Stimulated activated effector memory CD8-positive, alpha-beta T cell treated with anti-CD3 and anti-CD28 coated beads, Interleukin-12 subunit alpha, Interleukin-12 subunit beta, amount 100 ng/mL, for 72 hours (primary cell): ENCODE measurements at regions not wholly inside any gene's neighbourhood (a gene's known extent, or its start where the extent isn't known, plus 50 kb on each side); places are given as distances from the start of the nearest gene placed in this dataset.
A peak's percentile ranks its signal among the peaks of the same experiment; 100 is the strongest.

Experiments
- ATAC-seq: fragments of 150-1000 bp; cut with Tn5 transposase; 2 replicates; pipeline ENCODE4 v1.10.0; 2021
- DNase-seq, 2 donors: peaks; one replicate each; pipeline ENCODE4 v3.0.0; 2021 to 2022; ENCODE audit warnings: low spot score in 2 of 2
- H3K27ac Mint-ChIP-seq: one replicate; pipeline ENCODE4 v1.8.0; 2022; ENCODE audit warnings: mild to moderate bottlenecking, mixed read lengths
- H3K36me3 Mint-ChIP-seq: one replicate; pipeline ENCODE4 v1.8.0; 2022; ENCODE audit warnings: mild to moderate bottlenecking, mixed read lengths
- H3K4me1 Mint-ChIP-seq: one replicate; pipeline ENCODE4 v1.8.0; 2022; ENCODE audit warnings: mixed read lengths
- H3K4me3 Mint-ChIP-seq: one replicate; pipeline ENCODE4 v1.8.0; 2022; ENCODE audit warnings: mild to moderate bottlenecking, mixed read lengths
- H3K9me3 Mint-ChIP-seq: one replicate; pipeline ENCODE4 v1.8.0; 2022; ENCODE audit warnings: mixed read lengths

GRCh38 chr6:1109134-1109533, 202.8 kb upstream of the FOXQ1 start:
- no peak for ATAC-seq
- Mint-ChIP-seq H3K4me3 (no peak overlapping the region), H3K9me3 (peaks cover 3% of the 10 kb centered on the region), H3K27ac (no peak overlapping the region), H3K36me3 (no peaks in the 10 kb centered on the region), H3K4me1 (no peaks in the 10 kb centered on the region)
- no peak for DNase-seq

GRCh38 chr6:1108198-1108597, 203.7 kb upstream of the FOXQ1 start:
- Mint-ChIP-seq H3K27ac (no peak overlapping the region), H3K4me3 (no peak overlapping the region), H3K4me1 (no peaks in the 10 kb centered on the region), H3K9me3 (peaks cover 3% of the 10 kb centered on the region), H3K36me3 (no peaks in the 10 kb centered on the region)
- ATAC-seq (no peak), DNase-seq (no peak)

- Mint-ChIP-seq H3K36me3 (no peaks in the 10 kb centered on the region), H3K27ac (no peak overlapping the region), H3K9me3 (peaks cover 3% of the 10 kb centered on the region), H3K4me1 (no peaks in the 10 kb centered on the region), H3K4me3 (no peak overlapping the region)
- DNase-seq (no peak), ATAC-seq (peak; percentile 25)
These were observed 204.3 kb upstream of the FOXQ1 start for GRCh38 chr6:1107578-1107977.

- no peak overlapping the region for H3K27ac Mint-ChIP-seq
- no peaks in the 10 kb centered on the region for H3K36me3 Mint-ChIP-seq
- H3K9me3 Mint-ChIP-seq: peaks cover 3% of the 10 kb centered on the region
- ATAC-seq (no peak), DNase-seq (no peak)
- no peaks in the 10 kb centered on the region for H3K4me1 Mint-ChIP-seq
- H3K4me3 Mint-ChIP-seq: no peak overlapping the region
These were observed 206.0 kb upstream of the FOXQ1 start for GRCh38 chr6:1105833-1106400.

GRCh38 chr6:1104988-1105670, 206.8 kb upstream of the FOXQ1 start:
- Mint-ChIP-seq H3K4me3 (no peak overlapping the region), H3K9me3 (peaks cover 3% of the 10 kb centered on the region), H3K36me3 (no peaks in the 10 kb centered on the region), H3K27ac (no peak overlapping the region), H3K4me1 (no peaks in the 10 kb centered on the region)
- ATAC-seq (no peak), DNase-seq (no peak)

GRCh38 chr6:1103945-1104623, 207.8 kb upstream of the FOXQ1 start:
- ATAC-seq (no peak), DNase-seq (no peak)
- no peak overlapping the region for H3K27ac Mint-ChIP-seq
- H3K4me1 Mint-ChIP-seq: no peaks in the 10 kb centered on the region
- H3K9me3 Mint-ChIP-seq: peaks cover 3% of the 10 kb centered on the region
- no peak overlapping the region for H3K4me3 Mint-ChIP-seq
- H3K36me3 Mint-ChIP-seq: no peaks in the 10 kb centered on the region

GRCh38 chr6:1103021-1103420, 208.9 kb upstream of the FOXQ1 start:
- ATAC-seq (no peak), DNase-seq (no peak)
- no peaks in the 10 kb centered on the region for H3K36me3 Mint-ChIP-seq
- no peak overlapping the region for H3K4me3 Mint-ChIP-seq
- no peak overlapping the region for H3K27ac Mint-ChIP-seq
- H3K4me1 Mint-ChIP-seq: no peaks in the 10 kb centered on the region
- H3K9me3 Mint-ChIP-seq: peaks cover 3% of the 10 kb centered on the region

GRCh38 chr6:1100269-1100668, 211.6 kb upstream of the FOXQ1 start:
- Mint-ChIP-seq H3K4me1 (no peaks in the 10 kb centered on the region), H3K9me3 (no peaks in the 10 kb centered on the region), H3K4me3 (no peak overlapping the region), H3K36me3 (no peaks in the 10 kb centered on the region), H3K27ac (no peak overlapping the region)
- ATAC-seq: no peak
- no peak for DNase-seq

- DNase-seq: no peak
These were observed 212.6 kb upstream of the FOXQ1 start for GRCh38 chr6:1099264-1099663.

GRCh38 chr6:1096967-1097765, 214.7 kb upstream of the FOXQ1 start:
- Mint-ChIP-seq H3K9me3 (no peaks in the 10 kb centered on the region), H3K4me1 (no peaks in the 10 kb centered on the region), H3K36me3 (no peaks in the 10 kb centered on the region), H3K27ac (no peak overlapping the region), H3K4me3 (no peak overlapping the region)
- ATAC-seq (no peak), DNase-seq (no peak)

More at GRCh38 chr6:1099264-1099663, 212.6 kb upstream of the FOXQ1 start:
- ATAC-seq: no peak
- no peak overlapping the region for H3K4me3 Mint-ChIP-seq
- no peak overlapping the region for H3K27ac Mint-ChIP-seq
- H3K9me3 Mint-ChIP-seq: no peaks in the 10 kb centered on the region
- no peaks in the 10 kb centered on the region for H3K4me1 Mint-ChIP-seq
- H3K36me3 Mint-ChIP-seq: no peaks in the 10 kb centered on the region

GRCh38 chr6:1094306-1094705, 217.6 kb upstream of the FOXQ1 start:
- Mint-ChIP-seq H3K4me3 (no peak overlapping the region), H3K4me1 (no peaks in the 10 kb centered on the region), H3K27ac (no peak overlapping the region), H3K9me3 (no peaks in the 10 kb centered on the region), H3K36me3 (no peaks in the 10 kb centered on the region)
- ATAC-seq (no peak), DNase-seq (no peak)

- Mint-ChIP-seq H3K4me1 (no peaks in the 10 kb centered on the region), H3K36me3 (no peaks in the 10 kb centered on the region), H3K9me3 (no peaks in the 10 kb centered on the region), H3K27ac (no peak overlapping the region), H3K4me3 (no peak overlapping the region)
- ATAC-seq: no peak
- no peak for DNase-seq
These were observed 220.0 kb upstream of the FOXQ1 start for GRCh38 chr6:1091900-1092299.

GRCh38 chr6:1089859-1090258, 222.0 kb upstream of the FOXQ1 start:
- Mint-ChIP-seq H3K36me3 (no peaks in the 10 kb centered on the region), H3K9me3 (no peaks in the 10 kb centered on the region), H3K4me1 (no peaks in the 10 kb centered on the region), H3K4me3 (no peak overlapping the region), H3K27ac (no peak overlapping the region)
- ATAC-seq (no peak), DNase-seq (no peak)

GRCh38 chr6:1088492-1089001, 223.4 kb upstream of the FOXQ1 start:
- Mint-ChIP-seq H3K9me3 (no peaks in the 10 kb centered on the region), H3K4me1 (no peaks in the 10 kb centered on the region), H3K4me3 (no peak overlapping the region), H3K27ac (no peak overlapping the region), H3K36me3 (no peaks in the 10 kb centered on the region)
- DNase-seq (no peak), ATAC-seq (no peak)

- H3K36me3 Mint-ChIP-seq: no peaks in the 10 kb centered on the region
- DNase-seq (no peak), ATAC-seq (no peak)
- no peaks in the 10 kb centered on the region for H3K9me3 Mint-ChIP-seq
- H3K27ac Mint-ChIP-seq: no peak overlapping the region
- no peak overlapping the region for H3K4me3 Mint-ChIP-seq
- no peaks in the 10 kb centered on the region for H3K4me1 Mint-ChIP-seq
These were observed 224.6 kb upstream of the FOXQ1 start for GRCh38 chr6:1087154-1087843.
